ENCODE measurements at regions not wholly inside any gene's neighbourhood (a gene's known extent, or its start where the extent isn't known, plus 50 kb on each side); places are given as distances from the start of the nearest gene placed in this dataset.

GRCh38 chr5:116864838-116865190 lies 290.2 kb upstream of the SEMA6A start:
- Histone ChIP-seq H3K36me3 (no peaks in the 10 kb centered on the region), H3K9me3 (no peaks in the 10 kb centered on the region), H3K27me3 (no peaks in the 10 kb centered on the region), H3K4me3 (no peak overlapping the region), H3K4me1 (no peaks in the 10 kb centered on the region), H3K27ac (no peak overlapping the region)
- intact Hi-C loops (cut with DNase I) = no loop called here
- DNase-seq = no peak
- TF ChIP-seq POLR2A (IDR thresholded peaks at IDR 0.05) (no peak), CTCF (IDR thresholded peaks at IDR 0.05) (no peak)

GRCh38 chr5:116864157-116864837 lies 289.7 kb upstream of the SEMA6A start:
- no peaks in the 10 kb centered on the region for H3K4me1 ChIP-seq
- H3K27me3 ChIP-seq = no peaks in the 10 kb centered on the region
- TF ChIP-seq POLR2A (IDR thresholded peaks at IDR 0.05) = no peak
- no peak for TF ChIP-seq CTCF (IDR thresholded peaks at IDR 0.05)
- intact Hi-C loops (cut with DNase I) = no loop called here
- H3K9me3 ChIP-seq = no peaks in the 10 kb centered on the region
- no peaks in the 10 kb centered on the region for H3K36me3 ChIP-seq
- no peak for DNase-seq
- no peak overlapping the region for H3K4me3 ChIP-seq
- H3K27ac ChIP-seq = no peak overlapping the region
- 61 to 76% methylated on average over 6 to 7 of the region's 9 CpGs for WGBS, 2 donors

GRCh38 chr5:116862632-116863455 lies 288.2 kb upstream of the SEMA6A start:
- WGBS, 2 donors = 78 to 80% methylated on average over 10 of the region's 10 CpGs
- TF ChIP-seq CTCF (IDR thresholded peaks at IDR 0.05) = no peak
- no peak for TF ChIP-seq POLR2A (IDR thresholded peaks at IDR 0.05)
- H3K9me3 ChIP-seq = no peaks in the 10 kb centered on the region
- H3K36me3 ChIP-seq = no peaks in the 10 kb centered on the region
- no peak overlapping the region for H3K4me3 ChIP-seq
- intact Hi-C loops (cut with DNase I) = no loop called here
- DNase-seq = no peak
- H3K27me3 ChIP-seq = no peaks in the 10 kb centered on the region
- no peaks in the 10 kb centered on the region for H3K4me1 ChIP-seq
- H3K27ac ChIP-seq = no peak overlapping the region

GRCh38 chr5:116861666-116862065 lies 287.0 kb upstream of the SEMA6A start:
- Histone ChIP-seq H3K4me1 (no peaks in the 10 kb centered on the region), H3K27ac (no peak overlapping the region), H3K9me3 (no peaks in the 10 kb centered on the region), H3K36me3 (no peaks in the 10 kb centered on the region), H3K27me3 (no peaks in the 10 kb centered on the region), H3K4me3 (no peak overlapping the region)
- TF ChIP-seq POLR2A (IDR thresholded peaks at IDR 0.05) (no peak), CTCF (IDR thresholded peaks at IDR 0.05) (no peak)
- intact Hi-C loops (cut with DNase I) = no loop called here
- 49 to 53% methylated on average over 2 of the region's 2 CpGs for WGBS, 2 donors
- DNase-seq = no peak

- H3K27me3 ChIP-seq = no peaks in the 10 kb centered on the region
- TF ChIP-seq CTCF (IDR thresholded peaks at IDR 0.05) (no peak), POLR2A (IDR thresholded peaks at IDR 0.05) (no peak)
- WGBS, 2 donors = 74 to 96% methylated on average over 3 of the region's 3 CpGs
- H3K36me3 ChIP-seq = no peaks in the 10 kb centered on the region
- H3K27ac ChIP-seq = no peak overlapping the region
- no peaks in the 10 kb centered on the region for H3K4me1 ChIP-seq
- no peaks in the 10 kb centered on the region for H3K9me3 ChIP-seq
- DNase-seq = no peak
- no peak overlapping the region for H3K4me3 ChIP-seq
- intact Hi-C loops (cut with DNase I) = no loop called here
These were observed 286.5 kb upstream of the SEMA6A start for GRCh38 chr5:116861097-116861496.
